ENCODE measurements at regions not wholly inside any gene's neighbourhood (a gene's known extent, or its start where the extent isn't known, plus 50 kb on each side); places are given as distances from the start of the nearest gene placed in this dataset.
"Not testable (repeated sequence)": the region's sequence is repeated elsewhere in the genome, so short reads cannot be mapped to it uniquely, and the experiment has no call there.

GRCh38 chr3:176119826-176120225 lies 1077.5 kb downstream of the TBL1XR1 start:
- DNase-seq (ENCODE audit: insufficient read length, low spot score), result no peak
- no peak for FAIRE-seq
- no peak for TF ChIP-seq CTCF (IDR thresholded peaks at IDR 0.05; ENCODE audit: insufficient read depth, missing control alignments)

- FAIRE-seq (no peak), DNase-seq (ENCODE audit: insufficient read length, low spot score) (no peak)
- TF ChIP-seq CTCF (IDR thresholded peaks at IDR 0.05; ENCODE audit: insufficient read depth, missing control alignments), result no peak
Observed at GRCh38 chr3:176106380-176106779, 1090.9 kb downstream of the TBL1XR1 start.

- no peak for FAIRE-seq
- DNase-seq (ENCODE audit: insufficient read length, low spot score), result no peak
- TF ChIP-seq CTCF (IDR thresholded peaks at IDR 0.05; ENCODE audit: insufficient read depth, missing control alignments), result no peak
Observed at GRCh38 chr3:176097027-176097426, 1100.3 kb downstream of the TBL1XR1 start.

- not testable (repeated sequence) for FAIRE-seq; DNase-seq (ENCODE audit: insufficient read length, low spot score)
Observed at GRCh38 chr3:176093892-176094291, 1103.4 kb downstream of the TBL1XR1 start.

- DNase-seq (ENCODE audit: insufficient read length, low spot score), result no peak
- no peak for FAIRE-seq
- TF ChIP-seq CTCF (IDR thresholded peaks at IDR 0.05; ENCODE audit: insufficient read depth, missing control alignments), result no peak
Observed at GRCh38 chr3:176090727-176091126, 1106.6 kb downstream of the TBL1XR1 start.

GRCh38 chr3:176088962-176089383 lies 1108.3 kb downstream of the TBL1XR1 start:
- DNase-seq (ENCODE audit: insufficient read length, low spot score) (no peak), FAIRE-seq (no peak)
- no peak for TF ChIP-seq CTCF (IDR thresholded peaks at IDR 0.05; ENCODE audit: insufficient read depth, missing control alignments)

- no peak for DNase-seq (ENCODE audit: insufficient read length, low spot score)
- FAIRE-seq, result no peak
- no peak for TF ChIP-seq CTCF (IDR thresholded peaks at IDR 0.05; ENCODE audit: insufficient read depth, missing control alignments)
Observed at GRCh38 chr3:176087066-176087697, 1110.1 kb downstream of the TBL1XR1 start.

GRCh38 chr3:176079785-176080184 lies 1117.5 kb downstream of the TBL1XR1 start:
- no peak for DNase-seq (ENCODE audit: insufficient read length, low spot score)
- FAIRE-seq, result no peak
- TF ChIP-seq CTCF (IDR thresholded peaks at IDR 0.05; ENCODE audit: insufficient read depth, missing control alignments), result no peak

Measured in D721Med (cell line).